ENCODE measurements at regions not wholly inside any gene's neighbourhood (a gene's known extent, or its start where the extent isn't known, plus 50 kb on each side); places are given as distances from the start of the nearest gene placed in this dataset.

DNA sequence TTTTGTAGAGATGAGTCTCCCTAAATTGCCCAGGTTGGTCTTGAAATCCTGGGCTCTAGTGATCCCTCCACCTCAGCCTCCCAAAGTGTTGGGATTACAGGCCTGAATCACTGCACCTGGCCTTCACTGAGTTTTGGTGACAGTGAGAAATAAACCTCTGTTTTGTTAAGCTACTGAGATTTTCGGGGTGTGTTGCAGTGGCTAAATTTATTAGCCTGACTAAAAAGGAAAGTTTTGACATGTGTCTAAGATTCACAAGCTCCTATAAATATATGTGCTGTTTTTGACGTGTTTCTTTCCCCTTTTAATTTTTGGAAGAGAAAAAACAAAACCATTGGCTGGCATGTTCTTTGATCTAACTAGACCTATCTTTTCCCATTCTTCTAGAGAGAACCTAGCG is 190.5 kb upstream of the MC4R start:
- no peak for DNase-seq (ENCODE audit: low spot score in 2 of 2)
- ATAC-seq (replicated peaks; ENCODE audit: extremely low read depth, poor library complexity, severe bottlenecking) = no peak
- no peaks in the 10 kb centered on the region for H3K36me3 Mint-ChIP-seq (ENCODE audit: insufficient read depth)
- no peaks in the 10 kb centered on the region for H3K9me3 Mint-ChIP-seq
- H3K27me3 Mint-ChIP-seq = no peaks in the 10 kb centered on the region
- no peak overlapping the region for H3K4me3 Mint-ChIP-seq
- no peak overlapping the region for H3K27ac Mint-ChIP-seq (ENCODE audit: low read depth)
- no peaks in the 10 kb centered on the region for H3K4me1 Mint-ChIP-seq

DNA sequence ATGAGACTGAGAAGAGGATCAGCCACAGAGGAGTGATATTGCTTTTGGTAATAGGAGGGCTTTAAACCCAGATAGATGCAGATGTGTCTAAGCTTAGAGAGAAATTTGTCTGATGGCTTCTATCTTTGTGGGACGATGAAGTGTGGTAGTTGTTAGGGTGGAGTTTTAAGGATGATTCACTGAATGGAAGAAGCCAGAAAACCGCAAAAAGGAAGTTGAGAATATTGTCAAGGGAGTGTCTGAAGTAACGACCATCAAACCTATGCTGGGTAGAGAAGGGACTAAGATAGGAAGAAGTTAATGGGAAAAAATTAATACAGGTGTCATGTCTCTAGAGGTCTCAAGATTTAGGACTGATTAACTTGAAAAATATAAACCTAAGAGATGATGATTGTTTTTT is 195.6 kb upstream of the MC4R start:
- no peak overlapping the region for H3K27ac Mint-ChIP-seq (ENCODE audit: low read depth)
- no peak for ATAC-seq (replicated peaks; ENCODE audit: extremely low read depth, poor library complexity, severe bottlenecking)
- DNase-seq (ENCODE audit: low spot score in 2 of 2) = no peak
- no peak overlapping the region for H3K4me3 Mint-ChIP-seq
- H3K36me3 Mint-ChIP-seq (ENCODE audit: insufficient read depth) = no peaks in the 10 kb centered on the region
- no peaks in the 10 kb centered on the region for H3K4me1 Mint-ChIP-seq
- H3K9me3 Mint-ChIP-seq = no peaks in the 10 kb centered on the region
- H3K27me3 Mint-ChIP-seq = no peaks in the 10 kb centered on the region

GRCh38 chr18:60570172-60570571 is 197.6 kb upstream of the MC4R start:
- H3K27ac Mint-ChIP-seq (ENCODE audit: low read depth) = no peak overlapping the region
- no peaks in the 10 kb centered on the region for H3K27me3 Mint-ChIP-seq
- H3K9me3 Mint-ChIP-seq = peaks cover 5% of the 10 kb centered on the region
- DNase-seq (ENCODE audit: low spot score in 2 of 2) = no peak
- no peaks in the 10 kb centered on the region for H3K36me3 Mint-ChIP-seq (ENCODE audit: insufficient read depth)
- no peaks in the 10 kb centered on the region for H3K4me1 Mint-ChIP-seq
- no peak for ATAC-seq (replicated peaks; ENCODE audit: extremely low read depth, poor library complexity, severe bottlenecking)
- no peak overlapping the region for H3K4me3 Mint-ChIP-seq

DNA sequence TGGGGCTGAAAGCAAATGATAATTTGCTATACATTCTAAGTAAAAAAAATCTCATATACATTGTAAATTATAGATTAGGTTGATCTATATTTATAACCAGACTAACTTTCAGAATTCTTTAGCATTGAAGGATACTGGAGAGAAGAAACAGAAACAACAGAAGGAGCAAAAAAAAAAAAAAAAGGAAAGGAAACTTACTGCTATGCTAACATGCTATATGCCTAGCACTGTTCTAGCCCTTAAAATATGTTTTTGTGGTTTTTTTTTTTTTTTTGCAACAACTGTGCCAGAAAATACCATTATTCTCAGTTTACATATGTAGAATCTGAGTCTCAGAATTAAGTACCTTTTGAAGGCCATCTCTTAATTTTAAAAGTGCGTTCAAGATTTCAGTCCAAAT is 204.9 kb upstream of the MC4R start:
- Mint-ChIP-seq H3K27ac (ENCODE audit: low read depth) (no peak overlapping the region), H3K27me3 (no peaks in the 10 kb centered on the region), H3K9me3 (peaks cover 17% of the 10 kb centered on the region), H3K4me1 (no peaks in the 10 kb centered on the region), H3K4me3 (no peak overlapping the region), H3K36me3 (ENCODE audit: insufficient read depth) (no peaks in the 10 kb centered on the region)
- ATAC-seq (replicated peaks; ENCODE audit: extremely low read depth, poor library complexity, severe bottlenecking) (no peak), DNase-seq (ENCODE audit: low spot score in 2 of 2) (no peak)

GRCh38 chr18:60585670-60586069 is 213.1 kb upstream of the MC4R start:
- peaks cover 6% of the 10 kb centered on the region for H3K9me3 Mint-ChIP-seq
- H3K27me3 Mint-ChIP-seq = no peaks in the 10 kb centered on the region
- no peak for DNase-seq (ENCODE audit: low spot score in 2 of 2)
- no peaks in the 10 kb centered on the region for H3K36me3 Mint-ChIP-seq (ENCODE audit: insufficient read depth)
- no peak overlapping the region for H3K27ac Mint-ChIP-seq (ENCODE audit: low read depth)
- H3K4me1 Mint-ChIP-seq = no peaks in the 10 kb centered on the region
- H3K4me3 Mint-ChIP-seq = no peak overlapping the region
- ATAC-seq (replicated peaks; ENCODE audit: extremely low read depth, poor library complexity, severe bottlenecking) = no peak

GRCh38 chr18:60593249-60593648 is 220.7 kb upstream of the MC4R start:
- H3K4me1 Mint-ChIP-seq = no peaks in the 10 kb centered on the region
- H3K9me3 Mint-ChIP-seq = no peaks in the 10 kb centered on the region
- no peak overlapping the region for H3K4me3 Mint-ChIP-seq
- DNase-seq (ENCODE audit: low spot score in 2 of 2) = no peak
- H3K27ac Mint-ChIP-seq (ENCODE audit: low read depth) = no peak overlapping the region
- no peaks in the 10 kb centered on the region for H3K36me3 Mint-ChIP-seq (ENCODE audit: insufficient read depth)
- ATAC-seq (replicated peaks; ENCODE audit: extremely low read depth, poor library complexity, severe bottlenecking) = no peak
- no peaks in the 10 kb centered on the region for H3K27me3 Mint-ChIP-seq

DNA sequence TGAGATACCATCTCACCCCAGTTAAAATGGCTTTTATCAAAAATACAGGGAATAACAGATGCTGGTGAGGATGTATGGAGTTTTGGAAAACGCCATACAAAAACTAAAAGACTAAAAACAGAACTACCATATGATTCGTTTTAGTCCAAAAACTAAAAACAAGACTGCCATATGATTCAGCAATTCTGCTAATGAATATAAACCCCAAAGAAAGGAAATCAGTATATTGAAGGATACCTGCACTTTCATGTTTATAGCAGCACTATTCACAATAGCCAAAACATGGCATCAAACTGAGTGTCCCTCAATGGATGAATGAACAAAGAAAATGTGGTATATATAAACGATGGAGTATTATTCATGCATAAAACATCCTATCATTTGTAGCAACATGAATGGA is 224.4 kb upstream of the MC4R start:
- Mint-ChIP-seq H3K27ac (ENCODE audit: low read depth) (no peak overlapping the region), H3K27me3 (no peaks in the 10 kb centered on the region), H3K4me1 (no peaks in the 10 kb centered on the region), H3K4me3 (no peak overlapping the region), H3K9me3 (no peaks in the 10 kb centered on the region), H3K36me3 (ENCODE audit: insufficient read depth) (peaks cover 2% of the 10 kb centered on the region)
- DNase-seq (ENCODE audit: low spot score in 2 of 2) = no peak
- no peak for ATAC-seq (replicated peaks; ENCODE audit: extremely low read depth, poor library complexity, severe bottlenecking)

DNA sequence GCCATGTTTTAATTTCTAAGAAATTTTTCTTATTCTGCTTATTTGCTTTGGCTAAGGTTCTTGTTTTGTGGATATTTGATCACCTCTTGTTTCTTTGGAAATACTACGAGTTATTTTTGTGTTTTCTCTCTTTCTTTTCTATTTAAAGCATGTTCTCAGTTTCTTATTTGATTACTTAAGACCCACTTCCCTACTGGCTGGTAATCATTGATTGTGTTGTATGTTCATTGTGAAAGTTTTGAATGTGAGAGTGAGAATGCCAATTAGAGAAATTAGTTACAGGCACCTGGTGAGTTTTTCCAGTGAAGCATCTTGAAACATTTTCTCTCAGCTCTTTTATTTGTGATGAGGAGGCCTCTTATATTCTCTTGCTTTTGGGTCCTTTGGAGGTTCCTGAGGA is 226.7 kb upstream of the MC4R start:
- H3K36me3 Mint-ChIP-seq (ENCODE audit: insufficient read depth) = peaks cover 2% of the 10 kb centered on the region
- no peak overlapping the region for H3K27ac Mint-ChIP-seq (ENCODE audit: low read depth)
- no peaks in the 10 kb centered on the region for H3K27me3 Mint-ChIP-seq
- no peaks in the 10 kb centered on the region for H3K4me1 Mint-ChIP-seq
- no peaks in the 10 kb centered on the region for H3K9me3 Mint-ChIP-seq
- H3K4me3 Mint-ChIP-seq = no peak overlapping the region
- DNase-seq (ENCODE audit: low spot score in 2 of 2) = no peak
- ATAC-seq (replicated peaks; ENCODE audit: extremely low read depth, poor library complexity, severe bottlenecking) = no peak

DNA sequence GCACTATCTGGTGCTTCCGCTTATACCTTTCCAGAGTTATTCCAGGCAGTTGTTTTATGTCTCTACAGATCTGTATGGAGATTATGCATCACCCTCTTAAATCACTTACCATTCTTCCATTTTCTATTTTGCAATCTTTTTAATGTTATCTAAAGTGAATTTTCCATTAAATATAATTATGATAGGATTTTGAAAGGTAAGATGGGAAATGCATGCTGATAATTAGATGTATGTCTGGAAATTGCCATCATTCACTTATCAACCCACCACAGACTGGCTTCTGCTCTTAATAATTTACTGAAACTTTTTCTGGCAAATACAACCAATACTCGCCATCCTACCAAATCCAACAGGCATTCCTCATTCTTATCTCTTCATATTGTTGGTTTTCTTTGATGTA is 227.4 kb upstream of the MC4R start:
- H3K4me3 Mint-ChIP-seq = no peak overlapping the region
- DNase-seq (ENCODE audit: low spot score in 2 of 2) (no peak), ATAC-seq (replicated peaks; ENCODE audit: extremely low read depth, poor library complexity, severe bottlenecking) (no peak)
- H3K9me3 Mint-ChIP-seq = no peaks in the 10 kb centered on the region
- H3K36me3 Mint-ChIP-seq (ENCODE audit: insufficient read depth) = peaks cover 2% of the 10 kb centered on the region
- H3K27me3 Mint-ChIP-seq = no peaks in the 10 kb centered on the region
- H3K27ac Mint-ChIP-seq (ENCODE audit: low read depth) = no peak overlapping the region
- H3K4me1 Mint-ChIP-seq = no peaks in the 10 kb centered on the region

DNA sequence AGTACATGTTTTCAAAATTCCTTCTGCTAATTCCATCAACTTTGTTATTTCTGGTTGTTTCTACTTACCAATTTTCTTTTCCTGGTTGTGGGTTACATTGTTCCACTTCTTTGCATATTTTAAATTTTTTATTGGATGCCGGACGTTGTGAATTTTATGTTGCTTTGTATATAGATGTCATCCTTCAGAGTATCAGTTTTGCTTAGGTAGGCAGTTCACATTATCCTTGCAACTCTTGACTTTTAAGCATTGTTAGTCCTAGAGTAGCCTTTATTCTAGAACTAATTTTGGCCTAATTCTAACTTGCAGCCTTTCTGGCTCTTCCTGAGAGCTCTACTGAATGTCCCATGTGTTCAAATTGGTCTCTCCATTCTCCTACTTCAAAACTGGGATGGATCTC is 228.7 kb upstream of the MC4R start:
- no peak overlapping the region for H3K4me3 Mint-ChIP-seq
- peaks cover 2% of the 10 kb centered on the region for H3K36me3 Mint-ChIP-seq (ENCODE audit: insufficient read depth)
- DNase-seq (ENCODE audit: low spot score in 2 of 2) = no peak
- no peak overlapping the region for H3K27ac Mint-ChIP-seq (ENCODE audit: low read depth)
- no peak for ATAC-seq (replicated peaks; ENCODE audit: extremely low read depth, poor library complexity, severe bottlenecking)
- H3K27me3 Mint-ChIP-seq = no peaks in the 10 kb centered on the region
- H3K9me3 Mint-ChIP-seq = no peaks in the 10 kb centered on the region
- H3K4me1 Mint-ChIP-seq = no peaks in the 10 kb centered on the region

DNA sequence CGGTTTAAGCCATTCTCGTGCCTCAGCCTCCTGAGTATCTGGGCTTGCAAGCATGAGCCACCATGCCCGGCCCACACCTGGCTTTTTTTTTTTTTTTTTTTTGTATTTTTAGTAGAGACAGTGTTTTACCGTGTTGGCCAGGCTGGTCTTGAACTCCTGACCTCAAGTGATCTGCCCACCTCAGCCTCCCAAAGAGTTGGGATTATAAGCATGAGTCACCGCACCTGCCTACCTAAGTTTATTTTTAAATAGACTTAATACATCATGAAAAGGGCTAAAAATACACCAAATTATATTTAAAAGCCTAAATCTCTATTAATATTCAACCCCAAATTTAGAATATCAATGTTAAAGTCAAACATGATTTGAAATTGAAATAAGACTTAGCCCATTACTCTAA is 250.8 kb upstream of the MC4R start:
- Mint-ChIP-seq H3K36me3 (ENCODE audit: insufficient read depth) (no peaks in the 10 kb centered on the region), H3K27me3 (no peaks in the 10 kb centered on the region), H3K4me3 (no peak overlapping the region), H3K9me3 (peaks cover 26% of the 10 kb centered on the region), H3K27ac (ENCODE audit: low read depth) (no peak overlapping the region), H3K4me1 (no peaks in the 10 kb centered on the region)
- no peak for DNase-seq (ENCODE audit: low spot score in 2 of 2)
- no peak for ATAC-seq (replicated peaks; ENCODE audit: extremely low read depth, poor library complexity, severe bottlenecking)

DNA sequence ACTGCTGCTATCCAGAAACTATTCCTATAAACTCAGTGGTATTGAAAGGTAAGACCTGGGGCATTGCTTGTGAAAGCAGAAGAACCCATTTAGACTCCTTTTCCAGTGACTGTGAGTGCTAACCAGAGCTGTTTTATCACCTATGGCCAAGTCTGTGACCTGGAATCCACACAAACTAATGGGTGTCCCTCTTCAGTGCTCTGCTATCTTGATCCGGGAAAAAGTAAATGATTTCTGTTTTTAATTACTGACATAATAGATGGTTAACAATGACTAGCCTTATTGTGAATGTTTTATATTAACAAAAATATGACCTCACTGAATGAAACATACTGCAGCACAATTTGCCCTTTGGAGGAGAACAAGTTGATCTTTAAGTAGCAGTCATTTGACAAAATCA is 251.6 kb upstream of the MC4R start:
- DNase-seq (ENCODE audit: low spot score in 2 of 2) (no peak), ATAC-seq (replicated peaks; ENCODE audit: extremely low read depth, poor library complexity, severe bottlenecking) (no peak)
- Mint-ChIP-seq H3K27me3 (no peaks in the 10 kb centered on the region), H3K36me3 (ENCODE audit: insufficient read depth) (no peaks in the 10 kb centered on the region), H3K27ac (ENCODE audit: low read depth) (no peak overlapping the region), H3K4me1 (no peaks in the 10 kb centered on the region), H3K4me3 (no peak overlapping the region), H3K9me3 (peaks cover 28% of the 10 kb centered on the region)

DNA sequence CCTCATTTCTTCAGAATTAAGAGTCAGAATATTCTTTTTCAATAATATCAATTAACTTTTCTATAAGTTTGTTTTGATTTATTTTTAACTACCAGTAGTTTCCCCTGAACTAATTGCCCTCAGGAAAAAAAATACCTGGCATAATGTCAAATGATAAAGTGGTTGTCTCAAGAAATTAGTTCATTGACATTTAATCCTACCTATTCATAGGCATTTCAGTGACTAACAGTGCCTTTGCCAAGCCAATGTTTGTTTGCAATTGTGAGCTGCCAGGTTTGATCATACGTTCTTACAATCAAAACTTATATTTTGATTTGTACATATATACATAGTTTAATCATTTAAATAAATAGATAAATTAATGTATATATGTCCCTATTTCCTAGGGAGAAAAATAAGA is 267.3 kb upstream of the MC4R start:
- no peak overlapping the region for H3K27ac Mint-ChIP-seq (ENCODE audit: low read depth)
- no peaks in the 10 kb centered on the region for H3K27me3 Mint-ChIP-seq
- no peaks in the 10 kb centered on the region for H3K36me3 Mint-ChIP-seq (ENCODE audit: insufficient read depth)
- DNase-seq (ENCODE audit: low spot score in 2 of 2) = no peak
- H3K4me3 Mint-ChIP-seq = no peak overlapping the region
- peaks cover 21% of the 10 kb centered on the region for H3K9me3 Mint-ChIP-seq
- no peaks in the 10 kb centered on the region for H3K4me1 Mint-ChIP-seq
- ATAC-seq (replicated peaks; ENCODE audit: extremely low read depth, poor library complexity, severe bottlenecking) = no peak

DNA sequence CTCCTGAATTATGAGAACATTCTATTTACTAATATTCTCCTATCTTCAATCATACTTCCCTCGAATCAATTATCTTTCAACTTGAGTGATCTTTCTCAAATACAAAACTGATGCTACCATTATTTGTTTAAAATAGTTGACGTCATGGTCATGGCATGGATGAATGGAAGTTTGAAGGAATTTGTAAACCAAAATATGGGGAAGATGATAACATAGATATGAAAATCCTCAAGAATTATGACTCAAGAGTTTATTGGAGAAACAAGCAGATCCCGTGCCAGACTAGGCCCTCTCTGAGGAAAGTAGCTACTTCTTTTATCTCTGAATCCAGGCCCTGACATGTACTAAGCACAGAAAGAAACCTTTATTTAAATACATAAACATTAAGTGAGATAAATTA is 270.4 kb upstream of the MC4R start:
- Mint-ChIP-seq H3K4me3 (no peak overlapping the region), H3K9me3 (peaks cover 21% of the 10 kb centered on the region), H3K27ac (ENCODE audit: low read depth) (no peak overlapping the region), H3K27me3 (no peaks in the 10 kb centered on the region), H3K36me3 (ENCODE audit: insufficient read depth) (no peaks in the 10 kb centered on the region), H3K4me1 (no peaks in the 10 kb centered on the region)
- DNase-seq (ENCODE audit: low spot score in 2 of 2) (no peak), ATAC-seq (replicated peaks; ENCODE audit: extremely low read depth, poor library complexity, severe bottlenecking) (no peak)
